ENCODE measurements at regions not wholly inside any gene's neighbourhood (a gene's known extent, or its start where the extent isn't known, plus 50 kb on each side); places are given as distances from the start of the nearest gene placed in this dataset.

- no peak overlapping the region for H3K4me3 ChIP-seq (IDR thresholded peaks at IDR 0.05; ENCODE audit: insufficient read depth, low read depth, low read length)
- no peaks in the 10 kb centered on the region for H4K20me1 ChIP-seq (ENCODE audit: insufficient read depth)
- H3K79me2 ChIP-seq (ENCODE audit: insufficient read depth, low read depth): no peaks in the 10 kb centered on the region
- H3K4me2 ChIP-seq: no peak overlapping the region
- no peak overlapping the region for H2AFZ ChIP-seq (ENCODE audit: low read depth)
- H3K4me1 ChIP-seq (ENCODE audit: low read depth, poor library complexity, severe bottlenecking): no peaks in the 10 kb centered on the region
- H3K27ac ChIP-seq: no peak overlapping the region
- H3K36me3 ChIP-seq (ENCODE audit: insufficient read depth): no peaks in the 10 kb centered on the region
- H3K27me3 ChIP-seq (ENCODE audit: insufficient read depth, low read depth): no peaks in the 10 kb centered on the region
- TF ChIP-seq, protein P1, sequence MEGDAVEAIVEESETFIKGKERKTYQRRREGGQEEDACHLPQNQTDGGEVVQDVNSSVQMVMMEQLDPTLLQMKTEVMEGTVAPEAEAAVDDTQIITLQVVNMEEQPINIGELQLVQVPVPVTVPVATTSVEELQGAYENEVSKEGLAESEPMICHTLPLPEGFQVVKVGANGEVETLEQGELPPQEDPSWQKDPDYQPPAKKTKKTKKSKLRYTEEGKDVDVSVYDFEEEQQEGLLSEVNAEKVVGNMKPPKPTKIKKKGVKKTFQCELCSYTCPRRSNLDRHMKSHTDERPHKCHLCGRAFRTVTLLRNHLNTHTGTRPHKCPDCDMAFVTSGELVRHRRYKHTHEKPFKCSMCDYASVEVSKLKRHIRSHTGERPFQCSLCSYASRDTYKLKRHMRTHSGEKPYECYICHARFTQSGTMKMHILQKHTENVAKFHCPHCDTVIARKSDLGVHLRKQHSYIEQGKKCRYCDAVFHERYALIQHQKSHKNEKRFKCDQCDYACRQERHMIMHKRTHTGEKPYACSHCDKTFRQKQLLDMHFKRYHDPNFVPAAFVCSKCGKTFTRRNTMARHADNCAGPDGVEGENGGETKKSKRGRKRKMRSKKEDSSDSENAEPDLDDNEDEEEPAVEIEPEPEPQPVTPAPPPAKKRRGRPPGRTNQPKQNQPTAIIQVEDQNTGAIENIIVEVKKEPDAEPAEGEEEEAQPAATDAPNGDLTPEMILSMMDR (conservative IDR thresholded peaks at IDR 0.05; ENCODE audit: low read depth, low read length): no peak
- H3K9ac ChIP-seq: no peak overlapping the region
These were observed 143.3 kb upstream of the ADAMTSL1 start for GRCh38 chr9:18330401-18331309.

DNA sequence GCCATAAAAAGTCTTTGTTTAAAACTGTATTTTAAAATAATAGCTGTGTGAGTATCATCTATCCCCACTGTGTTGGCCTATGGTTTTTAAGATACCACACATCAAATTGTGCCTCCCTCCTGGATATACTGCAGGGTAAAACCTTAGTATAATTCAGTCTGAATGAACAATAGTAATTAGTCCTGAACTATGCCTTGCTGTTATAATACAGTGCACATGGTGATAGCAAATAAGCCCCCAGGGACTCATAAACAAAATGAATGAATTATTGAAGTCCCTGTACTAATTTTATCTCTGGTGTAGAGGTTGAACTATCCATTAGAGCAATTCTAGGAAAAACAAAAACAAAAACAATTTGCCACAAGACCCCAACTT is 142.7 kb upstream of the ADAMTSL1 start:
- no peak overlapping the region for H3K4me3 ChIP-seq (IDR thresholded peaks at IDR 0.05; ENCODE audit: insufficient read depth, low read depth, low read length)
- no peak overlapping the region for H3K9ac ChIP-seq
- H3K27ac ChIP-seq: no peak overlapping the region
- no peaks in the 10 kb centered on the region for H3K4me1 ChIP-seq (ENCODE audit: low read depth, poor library complexity, severe bottlenecking)
- H2AFZ ChIP-seq (ENCODE audit: low read depth): no peak overlapping the region
- H3K4me2 ChIP-seq: no peak overlapping the region
- H3K36me3 ChIP-seq (ENCODE audit: insufficient read depth): no peaks in the 10 kb centered on the region
- H3K27me3 ChIP-seq (ENCODE audit: insufficient read depth, low read depth): no peaks in the 10 kb centered on the region
- H3K79me2 ChIP-seq (ENCODE audit: insufficient read depth, low read depth): no peaks in the 10 kb centered on the region
- TF ChIP-seq, protein P1 (conservative IDR thresholded peaks at IDR 0.05; ENCODE audit: low read depth, low read length): no peak
- H4K20me1 ChIP-seq (ENCODE audit: insufficient read depth): no peaks in the 10 kb centered on the region

GRCh38 chr9:18331808-18332209 is 142.1 kb upstream of the ADAMTSL1 start:
- TF ChIP-seq, protein P1 (conservative IDR thresholded peaks at IDR 0.05; ENCODE audit: low read depth, low read length): no peak
- Histone ChIP-seq H3K9ac (no peak overlapping the region), H3K79me2 (ENCODE audit: insufficient read depth, low read depth) (no peaks in the 10 kb centered on the region), H3K4me1 (ENCODE audit: low read depth, poor library complexity, severe bottlenecking) (no peaks in the 10 kb centered on the region), H3K36me3 (ENCODE audit: insufficient read depth) (no peaks in the 10 kb centered on the region), H2AFZ (ENCODE audit: low read depth) (no peak overlapping the region), H3K27me3 (ENCODE audit: insufficient read depth, low read depth) (no peaks in the 10 kb centered on the region), H3K27ac (no peak overlapping the region), H3K4me2 (no peak overlapping the region), H4K20me1 (ENCODE audit: insufficient read depth) (no peaks in the 10 kb centered on the region), H3K4me3 (IDR thresholded peaks at IDR 0.05; ENCODE audit: insufficient read depth, low read depth, low read length) (no peak overlapping the region)

- no peak overlapping the region for H3K4me2 ChIP-seq
- no peaks in the 10 kb centered on the region for H3K4me1 ChIP-seq (ENCODE audit: low read depth, poor library complexity, severe bottlenecking)
- no peaks in the 10 kb centered on the region for H3K36me3 ChIP-seq (ENCODE audit: insufficient read depth)
- H3K9ac ChIP-seq: no peak overlapping the region
- H3K4me3 ChIP-seq (IDR thresholded peaks at IDR 0.05; ENCODE audit: insufficient read depth, low read depth, low read length): no peak overlapping the region
- TF ChIP-seq, protein P1 (conservative IDR thresholded peaks at IDR 0.05; ENCODE audit: low read depth, low read length): no peak
- no peak overlapping the region for H3K27ac ChIP-seq
- H3K27me3 ChIP-seq (ENCODE audit: insufficient read depth, low read depth): no peaks in the 10 kb centered on the region
- no peaks in the 10 kb centered on the region for H4K20me1 ChIP-seq (ENCODE audit: insufficient read depth)
- no peak overlapping the region for H2AFZ ChIP-seq (ENCODE audit: low read depth)
- H3K79me2 ChIP-seq (ENCODE audit: insufficient read depth, low read depth): no peaks in the 10 kb centered on the region
These were observed 140.8 kb upstream of the ADAMTSL1 start for GRCh38 chr9:18333157-18333556.
